ENCODE measurements at regions not wholly inside any gene's neighbourhood (a gene's known extent, or its start where the extent isn't known, plus 50 kb on each side); places are given as distances from the start of the nearest gene placed in this dataset.

GRCh38 chr2:65835975-65836549 lies 403.7 kb upstream of the SPRED2 start:
- Histone ChIP-seq H3K9me3 (no peaks in the 10 kb centered on the region), H3K4me1 (no peaks in the 10 kb centered on the region), H3K36me3 (no peaks in the 10 kb centered on the region), H3K27me3 (no peaks in the 10 kb centered on the region), H3K27ac (no peak overlapping the region), H3K4me3 (no peak overlapping the region)
- no peak for ATAC-seq
- TF ChIP-seq EP300 (IDR thresholded peaks at IDR 0.05) (no peak), POLR2A (IDR thresholded peaks at IDR 0.05) (no peak), POLR2AphosphoS5 (IDR thresholded peaks at IDR 0.05) (no peak)
- WGBS, 2 donors (ENCODE audit: low coverage in 1 of 2) = 75 to 82% methylated on average over 1 of the region's 1 CpG

- TF ChIP-seq EP300 (IDR thresholded peaks at IDR 0.05) (no peak), POLR2AphosphoS5 (IDR thresholded peaks at IDR 0.05) (no peak), POLR2A (IDR thresholded peaks at IDR 0.05) (no peak)
- TF ChIP-seq, protein P1, sequence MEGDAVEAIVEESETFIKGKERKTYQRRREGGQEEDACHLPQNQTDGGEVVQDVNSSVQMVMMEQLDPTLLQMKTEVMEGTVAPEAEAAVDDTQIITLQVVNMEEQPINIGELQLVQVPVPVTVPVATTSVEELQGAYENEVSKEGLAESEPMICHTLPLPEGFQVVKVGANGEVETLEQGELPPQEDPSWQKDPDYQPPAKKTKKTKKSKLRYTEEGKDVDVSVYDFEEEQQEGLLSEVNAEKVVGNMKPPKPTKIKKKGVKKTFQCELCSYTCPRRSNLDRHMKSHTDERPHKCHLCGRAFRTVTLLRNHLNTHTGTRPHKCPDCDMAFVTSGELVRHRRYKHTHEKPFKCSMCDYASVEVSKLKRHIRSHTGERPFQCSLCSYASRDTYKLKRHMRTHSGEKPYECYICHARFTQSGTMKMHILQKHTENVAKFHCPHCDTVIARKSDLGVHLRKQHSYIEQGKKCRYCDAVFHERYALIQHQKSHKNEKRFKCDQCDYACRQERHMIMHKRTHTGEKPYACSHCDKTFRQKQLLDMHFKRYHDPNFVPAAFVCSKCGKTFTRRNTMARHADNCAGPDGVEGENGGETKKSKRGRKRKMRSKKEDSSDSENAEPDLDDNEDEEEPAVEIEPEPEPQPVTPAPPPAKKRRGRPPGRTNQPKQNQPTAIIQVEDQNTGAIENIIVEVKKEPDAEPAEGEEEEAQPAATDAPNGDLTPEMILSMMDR (IDR thresholded peaks at IDR 0.05) = no peak
- Histone ChIP-seq H3K36me3 (no peaks in the 10 kb centered on the region), H3K27ac (no peak overlapping the region), H3K4me1 (no peaks in the 10 kb centered on the region), H3K9me3 (no peaks in the 10 kb centered on the region), H3K4me3 (no peak overlapping the region), H3K27me3 (no peaks in the 10 kb centered on the region)
- WGBS, 2 donors (ENCODE audit: low coverage in 1 of 2) = 68 to 71% methylated on average over 4 to 7 of the region's 7 CpGs
- ATAC-seq = no peak
Observed at GRCh38 chr2:65834771-65835475, 402.5 kb upstream of the SPRED2 start.

DNA sequence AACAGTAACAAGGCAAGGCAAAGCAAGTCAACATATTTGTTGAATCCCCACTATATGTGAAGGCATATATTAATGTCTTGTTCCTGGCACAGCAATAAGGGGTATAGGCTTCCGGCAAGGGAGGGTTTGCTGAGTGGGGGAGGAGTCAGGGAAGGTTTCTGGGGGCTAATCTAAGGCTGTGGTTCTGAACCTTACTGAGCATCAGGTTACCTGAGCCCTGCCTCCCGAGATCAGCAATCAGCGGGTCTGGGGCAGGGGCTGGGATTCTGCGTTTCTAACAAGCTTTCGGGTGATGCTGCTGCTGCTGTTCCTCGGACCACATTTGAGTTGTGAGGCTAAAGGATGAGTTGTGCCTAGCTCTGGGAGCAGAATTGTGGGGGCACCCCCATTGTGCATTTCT lies 401.7 kb upstream of the SPRED2 start:
- Histone ChIP-seq H3K36me3 (no peaks in the 10 kb centered on the region), H3K27ac (no peak overlapping the region), H3K4me3 (no peak overlapping the region), H3K9me3 (no peaks in the 10 kb centered on the region), H3K27me3 (no peaks in the 10 kb centered on the region), H3K4me1 (no peaks in the 10 kb centered on the region)
- 100% methylated on average over 1 to 2 of the region's 6 CpGs for WGBS, 2 donors (ENCODE audit: low coverage in 1 of 2)
- no peak for TF ChIP-seq POLR2AphosphoS5 (IDR thresholded peaks at IDR 0.05)
- no peak for TF ChIP-seq POLR2A (IDR thresholded peaks at IDR 0.05)
- TF ChIP-seq EP300 (IDR thresholded peaks at IDR 0.05) = no peak
- TF ChIP-seq, protein P1 (IDR thresholded peaks at IDR 0.05) = no peak
- no peak for ATAC-seq

DNA sequence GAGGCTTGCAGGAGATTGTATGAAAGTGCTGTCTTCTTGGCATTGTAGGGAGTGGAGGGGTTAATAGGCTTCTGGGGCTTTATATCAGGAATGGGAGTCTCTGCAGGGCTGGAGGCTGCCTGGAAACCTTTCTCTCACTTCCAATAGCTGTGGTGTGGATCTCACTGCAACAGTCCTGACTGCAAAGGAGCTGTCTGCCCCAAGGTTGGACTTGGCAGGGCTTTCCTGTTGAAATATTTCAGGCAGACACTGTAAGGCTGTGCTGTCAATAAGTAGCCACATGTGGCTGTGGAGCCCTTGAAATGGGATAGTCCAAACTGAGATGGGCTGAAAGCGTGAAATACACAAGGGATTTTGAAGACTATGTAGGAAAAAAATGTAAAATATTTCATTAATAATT lies 399.1 kb upstream of the SPRED2 start:
- Histone ChIP-seq H3K27me3 (no peaks in the 10 kb centered on the region), H3K4me1 (no peaks in the 10 kb centered on the region), H3K9me3 (no peaks in the 10 kb centered on the region), H3K27ac (no peak overlapping the region), H3K4me3 (no peak overlapping the region), H3K36me3 (no peaks in the 10 kb centered on the region)
- WGBS, 2 donors (ENCODE audit: low coverage in 1 of 2) = 89 to 93% methylated on average over 1 of the region's 1 CpG
- ATAC-seq = no peak
- no peak for TF ChIP-seq EP300 (IDR thresholded peaks at IDR 0.05)
- TF ChIP-seq, protein P1 (IDR thresholded peaks at IDR 0.05) = no peak
- TF ChIP-seq POLR2A (IDR thresholded peaks at IDR 0.05) = no peak
- TF ChIP-seq POLR2AphosphoS5 (IDR thresholded peaks at IDR 0.05) = no peak

GRCh38 chr2:65826567-65826966 lies 394.2 kb upstream of the SPRED2 start:
- no peaks in the 10 kb centered on the region for H3K36me3 ChIP-seq
- no peaks in the 10 kb centered on the region for H3K27me3 ChIP-seq
- H3K4me3 ChIP-seq = no peak overlapping the region
- H3K27ac ChIP-seq = no peak overlapping the region
- H3K9me3 ChIP-seq = peaks cover 0 to 7% (median 0%) of the 10 kb centered on the region in 3 donors
- H3K4me1 ChIP-seq = no peaks in the 10 kb centered on the region
- WGBS, 2 donors (ENCODE audit: low coverage in 1 of 2) = 60% methylated on average over 1 of the region's 1 CpG; no CpG with 5 or more reads in 1 of the 2 donors
- ATAC-seq = no peak
- TF ChIP-seq EP300 (IDR thresholded peaks at IDR 0.05) (no peak), POLR2AphosphoS5 (IDR thresholded peaks at IDR 0.05) (no peak), POLR2A (IDR thresholded peaks at IDR 0.05) (no peak)
- TF ChIP-seq, protein P1 (IDR thresholded peaks at IDR 0.05) = no peak

Data from gastroesophageal sphincter (tissue), 4 donors.